AG09309 (cell line): ENCODE measurements at regions not wholly inside any gene's neighbourhood (a gene's known extent, or its start where the extent isn't known, plus 50 kb on each side); places are given as distances from the start of the nearest gene placed in this dataset.
"Not testable (repeated sequence)": the region's sequence is repeated elsewhere in the genome, so short reads cannot be mapped to it uniquely, and the experiment has no call there.

ENCODE experiments used
- DNase-seq: peaks from one replicate; pipeline ENCODE4 v3.0.0-alpha.2; 2010; ENCODE audit warnings: low read depth
- H3K4me3 ChIP-seq: 2 replicates; pipeline ENCODE4 v1.5.1; 2011; ENCODE audit warnings: mild to moderate bottlenecking, low read depth, low read length, moderate library complexity; ENCODE audit not compliant: control insufficient read depth
- CTCF ChIP-seq: IDR thresholded peaks from 2 replicates; pipeline ENCODE4 v1.5.1; 2011; ENCODE audit warnings: mild to moderate bottlenecking, low read depth, low read length, inconsistent platforms; ENCODE audit not compliant: insufficient read depth, control insufficient read depth; ENCODE audit errors: missing control alignments

GRCh38 chr3:171979081-171979480 is 60.3 kb upstream of the FNDC3B start:
- DNase-seq, result no peak
- no peak for TF ChIP-seq CTCF
- no peak overlapping the region for H3K4me3 ChIP-seq

- no peak overlapping the region for H3K4me3 ChIP-seq
- TF ChIP-seq CTCF, result no peak
- no peak for DNase-seq
Measured at GRCh38 chr3:171980578-171981270, 58.7 kb upstream of the FNDC3B start.

- H3K4me3 ChIP-seq, result no peak overlapping the region
- no peak for TF ChIP-seq CTCF
- DNase-seq, result no peak
Measured at GRCh38 chr3:171981271-171981605, 58.1 kb upstream of the FNDC3B start.

GRCh38 chr3:171982828-171983227 is 56.5 kb upstream of the FNDC3B start:
- no peak for TF ChIP-seq CTCF
- DNase-seq, result no peak
- H3K4me3 ChIP-seq, result no peak overlapping the region

GRCh38 chr3:171983685-171984084 is 55.7 kb upstream of the FNDC3B start:
- DNase-seq, result not testable (repeated sequence)

GRCh38 chr3:171984883-171985282 is 54.5 kb upstream of the FNDC3B start:
- no peak for TF ChIP-seq CTCF
- H3K4me3 ChIP-seq, result no peak overlapping the region
- DNase-seq, result no peak

More at GRCh38 chr3:171983685-171984084, 55.7 kb upstream of the FNDC3B start:
- H3K4me3 ChIP-seq, result not testable (repeated sequence)

GRCh38 chr3:171986176-171986575 is 53.2 kb upstream of the FNDC3B start:
- no peak for DNase-seq
- no peak for TF ChIP-seq CTCF
- no peak overlapping the region for H3K4me3 ChIP-seq
